OCI-LY7 (cell line): ENCODE measurements at regions not wholly inside any gene's neighbourhood (a gene's known extent, or its start where the extent isn't known, plus 50 kb on each side); places are given as distances from the start of the nearest gene placed in this dataset.
"Not testable (repeated sequence)": the region's sequence is repeated elsewhere in the genome, so short reads cannot be mapped to it uniquely, and the experiment has no call there.

Source experiments
- BruUV-seq: library from RNA; stranded (reverse); fragments of 400-500 nt; replicated peaks from 2 replicates; lab custom pipeline; 2021; lab: Mats Ljungman, UMichigan
- CTCF ChIA-PET: fragments of 300-600 bp; sonication (Branson Sonifier 250); formaldehyde crosslinking; loops from one replicate; lab custom pipeline; 2022; ENCODE audit warnings: antibody characterized with exemption; ENCODE audit not compliant: unreplicated experiment; lab: Charles Lee
- POLR2A ChIA-PET: fragments of 300-600 bp; sonication (Branson Sonifier 250); formaldehyde crosslinking; loops from one replicate; lab custom pipeline; 2022; ENCODE audit warnings: antibody characterized with exemption; lab: Charles Lee
- DNase-seq: peaks from one replicate; pipeline ENCODE4 v3.0.0-alpha.2; 2015; ENCODE audit warnings: low spot score
- H2AFZ ChIP-seq: fragments of 200-600 bp; sonication (generic), shearing (Covaris generic); 2 replicates; pipeline ENCODE4 v1.6.1; 2014; ENCODE audit warnings: mild to moderate bottlenecking, antibody characterized with exemption, low read length, moderate library complexity
- H3K27ac ChIP-seq: fragments of 200-600 bp; sonication (generic); 2 replicates; pipeline ENCODE4 v1.5.1; 2014; ENCODE audit warnings: mixed run types, low read depth, mild to moderate bottlenecking, moderate library complexity, low read length, inconsistent platforms; ENCODE audit not compliant: poor library complexity, severe bottlenecking
- H3K36me3 ChIP-seq: fragments of 200-600 bp; sonication (generic); 2 replicates; pipeline ENCODE4 v1.6.1; 2014; ENCODE audit warnings: mild to moderate bottlenecking, antibody characterized with exemption, low read length, moderate library complexity, mixed read lengths; ENCODE audit not compliant: insufficient read depth
- H3K4me1 ChIP-seq: fragments of 200-600 bp; sonication (generic); 2 replicates; pipeline ENCODE4 v1.5.1; 2014; ENCODE audit warnings: mild to moderate bottlenecking, low read length; ENCODE audit not compliant: insufficient read depth, poor library complexity, severe bottlenecking
- H3K4me2 ChIP-seq: fragments of 200-600 bp; sonication (generic); 2 replicates; pipeline ENCODE4 v1.6.1; 2014; ENCODE audit warnings: mild to moderate bottlenecking, low read length
- H3K4me3 ChIP-seq: fragments of 200-600 bp; sonication (generic); 2 replicates; pipeline ENCODE4 v1.5.1; 2014; ENCODE audit warnings: mild to moderate bottlenecking, low read depth, low read length; ENCODE audit not compliant: poor library complexity, severe bottlenecking
- H3K79me2 ChIP-seq: fragments of 200-600 bp; sonication (generic); 2 replicates; pipeline ENCODE4 v1.6.1; 2016; ENCODE audit warnings: low read depth, mild to moderate bottlenecking, low read length, moderate library complexity, mixed read lengths; ENCODE audit not compliant: insufficient read depth
- H3K9me2 ChIP-seq: fragments of 200-600 bp; sonication (generic); 2 replicates; pipeline ENCODE4 v1.6.1; 2016; ENCODE audit warnings: mild to moderate bottlenecking, low read length, mixed read lengths; ENCODE audit not compliant: insufficient read depth
- H3K9me3 ChIP-seq: fragments of 200-600 bp; sonication (generic); 2 replicates; pipeline ENCODE4 v1.6.1; 2014; ENCODE audit warnings: mild to moderate bottlenecking, mixed run types, low read length, mixed read lengths
- H4K20me1 ChIP-seq: fragments of 200-600 bp; sonication (generic); 2 replicates; pipeline ENCODE4 v1.6.1; 2014; ENCODE audit warnings: mild to moderate bottlenecking, antibody characterized with exemption, low read length, moderate library complexity, mixed read lengths; ENCODE audit not compliant: insufficient read depth
- intact Hi-C: fragments of 100-400 bp; cut with micrococcal nuclease; formaldehyde crosslinking; loops from one replicate; pipeline ENCODE4 v1.10.0; 2022; ENCODE audit not compliant: unreplicated experiment

- H3K4me1 ChIP-seq, DNase-seq, H2AFZ ChIP-seq, POLR2A ChIA-PET, H3K4me2 ChIP-seq, H4K20me1 ChIP-seq, BruUV-seq, H3K79me2 ChIP-seq, CTCF ChIA-PET, H3K27ac ChIP-seq, H3K9me2 ChIP-seq, H3K4me3 ChIP-seq, H3K9me3 ChIP-seq, intact Hi-C loops, H3K36me3 ChIP-seq: not testable (repeated sequence)
Observed at GRCh38 chr1:121052081-121052660, 132.0 kb downstream of the FAM72B start.

- BruUV-seq, H3K4me3 ChIP-seq, DNase-seq, H4K20me1 ChIP-seq, POLR2A ChIA-PET, H3K79me2 ChIP-seq, H3K4me1 ChIP-seq, H2AFZ ChIP-seq, intact Hi-C loops, H3K9me2 ChIP-seq, H3K4me2 ChIP-seq, H3K36me3 ChIP-seq, CTCF ChIA-PET, H3K27ac ChIP-seq, H3K9me3 ChIP-seq: not testable (repeated sequence)
Observed at GRCh38 chr1:121054928-121055327, 129.2 kb downstream of the FAM72B start.

- CTCF ChIA-PET, H3K4me1 ChIP-seq, H3K4me3 ChIP-seq, POLR2A ChIA-PET, H4K20me1 ChIP-seq, H3K79me2 ChIP-seq, H3K9me2 ChIP-seq, H2AFZ ChIP-seq, H3K36me3 ChIP-seq, BruUV-seq, H3K9me3 ChIP-seq, H3K4me2 ChIP-seq, H3K27ac ChIP-seq, DNase-seq, intact Hi-C loops: not testable (repeated sequence)
Observed at GRCh38 chr1:121066925-121067324, 117.2 kb downstream of the FAM72B start.

- H3K4me3 ChIP-seq, H3K9me3 ChIP-seq, intact Hi-C loops, POLR2A ChIA-PET, H3K9me2 ChIP-seq, BruUV-seq, H3K4me1 ChIP-seq, H3K79me2 ChIP-seq, H2AFZ ChIP-seq, H3K4me2 ChIP-seq, H3K36me3 ChIP-seq, H4K20me1 ChIP-seq, H3K27ac ChIP-seq, CTCF ChIA-PET, DNase-seq: not testable (repeated sequence)
Observed at GRCh38 chr1:121068738-121069499, 115.2 kb downstream of the FAM72B start.

GRCh38 chr1:121073852-121074251, 110.3 kb downstream of the FAM72B start:
- H3K9me2 ChIP-seq, H3K27ac ChIP-seq, H4K20me1 ChIP-seq, H3K36me3 ChIP-seq, H2AFZ ChIP-seq, DNase-seq, intact Hi-C loops, H3K4me3 ChIP-seq, H3K9me3 ChIP-seq, H3K79me2 ChIP-seq, CTCF ChIA-PET, H3K4me1 ChIP-seq, BruUV-seq, POLR2A ChIA-PET, H3K4me2 ChIP-seq: not testable (repeated sequence)

GRCh38 chr1:121075254-121075805, 108.8 kb downstream of the FAM72B start:
- H3K27ac ChIP-seq, H3K36me3 ChIP-seq, BruUV-seq, H4K20me1 ChIP-seq, DNase-seq, H2AFZ ChIP-seq, POLR2A ChIA-PET, H3K79me2 ChIP-seq, H3K9me3 ChIP-seq, CTCF ChIA-PET, H3K4me2 ChIP-seq, H3K4me1 ChIP-seq, intact Hi-C loops, H3K9me2 ChIP-seq, H3K4me3 ChIP-seq: not testable (repeated sequence)
